Mesendoderm (in vitro differentiated cells): ENCODE measurements at regions not wholly inside any gene's neighbourhood (a gene's known extent, or its start where the extent isn't known, plus 50 kb on each side); places are given as distances from the start of the nearest gene placed in this dataset.
A peak's percentile ranks its signal among the peaks of the same experiment; 100 is the strongest.
"Not testable (repeated sequence)": the region's sequence is repeated elsewhere in the genome, so short reads cannot be mapped to it uniquely, and the experiment has no call there.

Source experiments
- DNase-seq: peaks from one replicate; pipeline ENCODE4 v3.0.0; 2013
- H2AK5ac ChIP-seq: 2 replicates; pipeline ENCODE4 v1.6.1; 2013; ENCODE audit warnings: low read length, inconsistent platforms
- H2BK120ac ChIP-seq: 2 replicates; pipeline ENCODE4 v1.6.1; 2013; ENCODE audit warnings: low read depth, mild to moderate bottlenecking, low read length, moderate library complexity, mixed read lengths
- H2BK15ac ChIP-seq: replicated peaks from 2 replicates; pipeline ENCODE4 v1.6.1; 2013; ENCODE audit warnings: low read depth, mild to moderate bottlenecking, moderate library complexity
- H2BK5ac ChIP-seq: 2 replicates; pipeline ENCODE4 v1.6.1; 2013; ENCODE audit warnings: low read length, inconsistent platforms
- H3K18ac ChIP-seq: 2 replicates; pipeline ENCODE4 v1.6.1; 2013; ENCODE audit warnings: mild to moderate bottlenecking, low read length, mixed read lengths
- H3K23ac ChIP-seq: one replicate; pipeline ENCODE4 v1.6.1; 2013; ENCODE audit warnings: low read length
- H3K27ac ChIP-seq: 2 replicates; pipeline ENCODE4 v1.5.1; 2013; ENCODE audit warnings: low read depth, mild to moderate bottlenecking, inconsistent platforms, low read length, moderate library complexity
- H3K27me3 ChIP-seq: 2 replicates; pipeline ENCODE4 v1.6.1; 2013; ENCODE audit warnings: low read length, control low read depth, mild to moderate bottlenecking, inconsistent platforms; ENCODE audit not compliant: insufficient read depth, poor library complexity
- H3K36me3 ChIP-seq: 2 replicates; pipeline ENCODE4 v1.6.1; 2013; ENCODE audit warnings: low read length, inconsistent platforms; ENCODE audit not compliant: control insufficient read depth, insufficient read depth
- H3K4ac ChIP-seq: one replicate; pipeline ENCODE4 v1.6.1; 2013; ENCODE audit warnings: low read depth, mild to moderate bottlenecking, low read length, moderate library complexity
- H3K4me1 ChIP-seq: 2 replicates; pipeline ENCODE4 v1.6.1; 2013; ENCODE audit warnings: low read depth, low read length, inconsistent platforms; ENCODE audit not compliant: control insufficient read depth
- H3K4me2 ChIP-seq: 2 replicates; pipeline ENCODE4 v1.6.1; 2013; ENCODE audit warnings: low read length
- H3K4me3 ChIP-seq: 2 replicates; pipeline ENCODE4 v1.5.1; 2013; ENCODE audit warnings: mild to moderate bottlenecking, low read length
- H3K56ac ChIP-seq: one replicate; pipeline ENCODE4 v1.6.1; 2013; ENCODE audit warnings: low read length
- H3K79me1 ChIP-seq: 2 replicates; pipeline ENCODE4 v1.6.1; 2013; ENCODE audit warnings: low read length, inconsistent platforms
- H3K79me2 ChIP-seq: 2 replicates; pipeline ENCODE4 v1.6.1; 2013; ENCODE audit warnings: mild to moderate bottlenecking, low read length; ENCODE audit not compliant: control insufficient read depth, insufficient read depth
- H3K9ac ChIP-seq: 2 replicates; pipeline ENCODE4 v1.6.1; 2013; ENCODE audit warnings: low read length, inconsistent platforms
- H4K5ac ChIP-seq: one replicate; pipeline ENCODE4 v1.6.1; 2013; ENCODE audit warnings: low read length
- H4K8ac ChIP-seq: one replicate; pipeline ENCODE4 v1.6.1; 2013; ENCODE audit warnings: low read depth, mild to moderate bottlenecking, control low read depth, low read length, moderate library complexity
- WGBS: extraction: QIAGEN DNeasy Blood & Tissue Kit; methylation state at CpG from one replicate; pipeline ENCODE4 v1.1.7; 2013; ENCODE audit warnings: low lambda C conversion rate, missing lambda C conversion rate; ENCODE audit not compliant: insufficient coverage; ENCODE audit errors: extremely low coverage; 5-methylcytosine and 5-hydroxymethylcytosine counted together

GRCh38 chr12:116452975-116453374 is 106.2 kb upstream of the MAP1LC3B2 start:
- not testable (repeated sequence) for H3K27me3 ChIP-seq, DNase-seq, H4K5ac ChIP-seq

GRCh38 chr12:116453631-116454030 is 105.5 kb upstream of the MAP1LC3B2 start:
- no peaks in the 10 kb centered on the region for H3K79me1 ChIP-seq
- H3K27me3 ChIP-seq, result no peaks in the 10 kb centered on the region
- no peak overlapping the region for H2BK15ac ChIP-seq
- no peak overlapping the region for H3K4me3 ChIP-seq
- no peak overlapping the region for H3K9ac ChIP-seq
- no peak for DNase-seq
- no peak overlapping the region for H3K27ac ChIP-seq
- H3K36me3 ChIP-seq, result no peaks in the 10 kb centered on the region
- no CpG with 5 or more reads among the region's 6 CpGs for WGBS
- no peak overlapping the region for H3K18ac ChIP-seq
- H4K8ac ChIP-seq, result no peak overlapping the region
- no peaks in the 10 kb centered on the region for H3K79me2 ChIP-seq
- peaks cover 9% of the 10 kb centered on the region for H3K4me1 ChIP-seq
- no peak overlapping the region for H4K5ac ChIP-seq
- no peak overlapping the region for H3K4ac ChIP-seq
- no peak overlapping the region for H2BK120ac ChIP-seq
- H3K23ac ChIP-seq, result no peak overlapping the region
- H2AK5ac ChIP-seq, result no peak overlapping the region
- H3K4me2 ChIP-seq, result no peak overlapping the region
- no peak overlapping the region for H2BK5ac ChIP-seq
- no peak overlapping the region for H3K56ac ChIP-seq

More at GRCh38 chr12:116452975-116453374, 106.2 kb upstream of the MAP1LC3B2 start:
- not testable (repeated sequence) for H2BK5ac ChIP-seq, H3K9ac ChIP-seq, H4K8ac ChIP-seq, H2BK120ac ChIP-seq, H3K4ac ChIP-seq, H3K23ac ChIP-seq, H3K79me1 ChIP-seq, H3K79me2 ChIP-seq, H3K4me3 ChIP-seq, H3K27ac ChIP-seq, H3K18ac ChIP-seq, H3K36me3 ChIP-seq, H2BK15ac ChIP-seq, H3K56ac ChIP-seq, H3K4me1 ChIP-seq, H3K4me2 ChIP-seq, H2AK5ac ChIP-seq
- no CpG with 5 or more reads among the region's 5 CpGs for WGBS

- Histone ChIP-seq H3K4ac (no peak overlapping the region), H3K9ac (no peak overlapping the region), H2AK5ac (no peak overlapping the region), H3K18ac (no peak overlapping the region), H3K4me3 (no peak overlapping the region), H3K79me1 (no peaks in the 10 kb centered on the region), H3K27me3 (no peaks in the 10 kb centered on the region), H3K36me3 (no peaks in the 10 kb centered on the region), H3K4me1 (peaks cover 9% of the 10 kb centered on the region), H2BK120ac (no peak overlapping the region), H2BK5ac (no peak overlapping the region), H4K5ac (no peak overlapping the region), H4K8ac (no peak overlapping the region), H3K79me2 (no peaks in the 10 kb centered on the region), H2BK15ac (no peak overlapping the region), H3K27ac (no peak overlapping the region), H3K4me2 (no peak overlapping the region), H3K23ac (no peak overlapping the region), H3K56ac (no peak overlapping the region)
- DNase-seq, result no peak
- WGBS, result no CpG with 5 or more reads among the region's 6 CpGs
Measured at GRCh38 chr12:116454076-116454475, 105.1 kb upstream of the MAP1LC3B2 start.

GRCh38 chr12:116454950-116455447 is 104.2 kb upstream of the MAP1LC3B2 start:
- H3K23ac ChIP-seq, result no peak overlapping the region
- no peak overlapping the region for H3K4me2 ChIP-seq
- no peak overlapping the region for H3K18ac ChIP-seq
- H3K4ac ChIP-seq, result no peak overlapping the region
- no peak overlapping the region for H3K27ac ChIP-seq
- no peaks in the 10 kb centered on the region for H3K79me2 ChIP-seq
- H2BK120ac ChIP-seq, result no peak overlapping the region
- H3K27me3 ChIP-seq, result no peaks in the 10 kb centered on the region
- H3K36me3 ChIP-seq, result no peaks in the 10 kb centered on the region
- WGBS, result no CpG with 5 or more reads among the region's 7 CpGs
- H3K9ac ChIP-seq, result no peak overlapping the region
- peak overlapping the region; percentile 59 for H3K56ac ChIP-seq
- peak; percentile 66 for DNase-seq
- H2BK5ac ChIP-seq, result no peak overlapping the region
- no peak overlapping the region for H2AK5ac ChIP-seq
- H3K4me3 ChIP-seq, result no peak overlapping the region
- H3K4me1 ChIP-seq, result peaks cover 9% of the 10 kb centered on the region
- H4K5ac ChIP-seq, result no peak overlapping the region
- H2BK15ac ChIP-seq, result no peak overlapping the region
- H4K8ac ChIP-seq, result peak overlapping the region; percentile 78
- no peaks in the 10 kb centered on the region for H3K79me1 ChIP-seq

GRCh38 chr12:116455540-116456329 is 103.4 kb upstream of the MAP1LC3B2 start:
- Histone ChIP-seq H3K4ac (no peak overlapping the region), H4K8ac (peak overlapping the region; percentile 78), H3K4me3 (no peak overlapping the region), H3K27me3 (no peaks in the 10 kb centered on the region), H2AK5ac (peak overlapping the region; percentile 48), H3K36me3 (no peaks in the 10 kb centered on the region), H2BK120ac (no peak overlapping the region), H3K27ac (no peak overlapping the region), H3K4me1 (peaks cover 9% of the 10 kb centered on the region), H2BK5ac (no peak overlapping the region), H3K56ac (peak overlapping the region; percentile 67), H3K9ac (no peak overlapping the region), H3K18ac (no peak overlapping the region), H3K23ac (no peak overlapping the region), H3K79me2 (no peaks in the 10 kb centered on the region), H4K5ac (no peak overlapping the region), H2BK15ac (no peak overlapping the region), H3K4me2 (no peak overlapping the region), H3K79me1 (no peaks in the 10 kb centered on the region)
- DNase-seq, result peak; percentile 87
- WGBS, result no CpG with 5 or more reads among the region's 17 CpGs
